K562 (cell line): ENCODE measurements at regions not wholly inside any gene's neighbourhood (a gene's known extent, or its start where the extent isn't known, plus 50 kb on each side); places are given as distances from the start of the nearest gene placed in this dataset.

Experiments
- ATAC-seq: fragments of 200-7000 bp; cut with Tn5 transposase; 3 replicates; pipeline ENCODE4 v1.9.1; 2020; ENCODE audit warnings: moderate library complexity
- BruUV-seq: library from RNA; stranded (reverse); fragments of 400-500 nt; replicated peaks from 2 replicates; lab custom pipeline; 2021; lab: Mats Ljungman, UMichigan
- CTCF ChIA-PET: fragments of 300-600 bp; formaldehyde crosslinking; extraction: SDS; loops from one replicate; lab custom pipeline; 2021; ENCODE audit warnings: low intra/inter-chr PET ratio; lab: Yijun Ruan, JAX
- POLR2A ChIA-PET: fragments of 300-600, 350-650 bp; sonication (Branson Sonifier 250); formaldehyde crosslinking; extraction: SDS; loops from one replicate; lab custom pipeline; 2021; ENCODE audit warnings: antibody characterized with exemption, inconsistent platforms; lab: Yijun Ruan, JAX
- DNase-seq, 4 experiments: peaks; one replicate each; pipeline versions ENCODE4 v3.0.0 to v3.0.0-alpha.2; 2011 to 2018; ENCODE audit warnings: low spot score in 3 of 4, mixed read lengths in 3 of 4; ENCODE audit errors: extremely low read depth in 1 of 4
- FAIRE-seq: peaks from 2 replicates; lab custom pipeline; 2011; peaks lifted over from hg19 to GRCh38; lab: Jason Lieb, UNC
- H2AFZ ChIP-seq: 2 replicates; pipeline ENCODE4 v1.6.0; 2011; ENCODE audit warnings: low read depth, low read length, control low read depth, inconsistent platforms
- H3K27ac ChIP-seq: fragments of 200-600 bp; 3 replicates; pipeline ENCODE4 v1.8.0; 2011; ENCODE audit warnings: low read depth, mild to moderate bottlenecking, control low read depth, inconsistent platforms, low read length, moderate library complexity, mixed read lengths; ENCODE audit errors: extremely low read depth
- H3K27me3 ChIP-seq, 2 experiments: fragments of 300-600 bp in 1 of 2; 2 replicates in 1 of 2; 3 replicates in 1 of 2; pipeline versions ENCODE4 v1.6.0 to v1.8.0; 2011; ENCODE audit warnings: inconsistent platforms in 2 of 2, low read length in 2 of 2, mild to moderate bottlenecking in 1 of 2, mixed read lengths in 1 of 2, moderate library complexity in 1 of 2; ENCODE audit not compliant: control insufficient read depth in 2 of 2, insufficient read depth in 2 of 2
- H3K36me3 ChIP-seq: fragments of 300-600 bp; 3 replicates; pipeline ENCODE4 v1.8.0; 2011; ENCODE audit warnings: mild to moderate bottlenecking, low read length, inconsistent platforms; ENCODE audit not compliant: control insufficient read depth, insufficient read depth
- H3K4me1 ChIP-seq, 2 experiments: fragments of 200-600 bp in 1 of 2; replicated peaks in 1 of 2; 2 replicates in 1 of 2; 3 replicates in 1 of 2; pipeline versions ENCODE4 v1.5.1 to v1.8.0; 2011; ENCODE audit warnings: inconsistent platforms in 2 of 2, low read length in 2 of 2, mild to moderate bottlenecking in 1 of 2, mixed read lengths in 1 of 2, moderate library complexity in 1 of 2; ENCODE audit not compliant: control insufficient read depth in 2 of 2, insufficient read depth in 2 of 2
- H3K4me2 ChIP-seq: 2 replicates; pipeline ENCODE4 v1.6.1; 2011; ENCODE audit warnings: low read length, control low read depth, inconsistent platforms, mixed read lengths; ENCODE audit not compliant: insufficient read depth
- H3K4me3 ChIP-seq: fragments of 200-600 bp; sonication (generic), shearing (Covaris generic); 2 replicates; pipeline ENCODE4 v1.5.1; 2016; ENCODE audit warnings: control low read depth, inconsistent platforms
- H3K79me2 ChIP-seq: fragments of 200-600 bp; 3 replicates; pipeline ENCODE4 v1.8.0; 2011; ENCODE audit warnings: low read length, inconsistent platforms; ENCODE audit not compliant: control insufficient read depth, insufficient read depth
- H3K9ac ChIP-seq, 2 experiments: 2 replicates each; pipeline versions ENCODE4 v1.6.0 to v1.6.1; 2011; ENCODE audit warnings: low read depth in 2 of 2, low read length in 2 of 2, control low read depth in 1 of 2, inconsistent platforms in 1 of 2, mild to moderate bottlenecking in 1 of 2, mixed read lengths in 1 of 2; ENCODE audit not compliant: insufficient read depth in 1 of 2
- H3K9me1 ChIP-seq: one replicate; pipeline ENCODE4 v1.6.0; 2011; ENCODE audit warnings: inconsistent platforms, mild to moderate bottlenecking, low read length, moderate library complexity; ENCODE audit not compliant: control insufficient read depth, insufficient read depth
- H3K9me3 ChIP-seq: replicated peaks from 2 replicates; pipeline ENCODE4 v1.5.1; 2011; ENCODE audit warnings: low read depth, low read length, inconsistent platforms; ENCODE audit not compliant: control insufficient read depth, insufficient read depth
- H4K20me1 ChIP-seq: replicated peaks from 2 replicates; pipeline ENCODE4 v1.6.1; 2011; ENCODE audit warnings: low read length, inconsistent platforms, mixed read lengths; ENCODE audit not compliant: control insufficient read depth, insufficient read depth
- CSDE1 ChIP-seq, 2 experiments: fragments of 450-650 bp; IDR thresholded peaks; 2 replicates each; pipeline ENCODE4 v1.6.1; 2016; ENCODE audit warnings: mild to moderate bottlenecking in 1 of 2
- HNRNPH1 ChIP-seq: fragments of 200-400 bp; formaldehyde crosslinking; optimal IDR thresholded peaks from 2 replicates; pipeline ENCODE3; 2017; ENCODE audit warnings: low read depth, mild to moderate bottlenecking, low read length, moderate library complexity
- MTF1 ChIP-seq: fragments of 250-450 bp; sonication (Bioruptor Pico); IDR thresholded peaks from 2 replicates; pipeline ENCODE4 v1.9.0; 2021; ENCODE audit warnings: moderate library complexity, mild to moderate bottlenecking, inconsistent platforms, borderline replicate concordance
- PHTF2 ChIP-seq: fragments of 250-450 bp; sonication (Bioruptor Pico); IDR thresholded peaks from 2 replicates; pipeline ENCODE4 v1.5.0; 2021; ENCODE audit warnings: mild to moderate bottlenecking
- POLR2AphosphoS5 ChIP-seq: IDR thresholded peaks from 2 replicates; pipeline ENCODE4 v1.6.1; 2011; ENCODE audit warnings: mild to moderate bottlenecking, low read depth, low read length, moderate library complexity; ENCODE audit not compliant: control insufficient read depth, insufficient read depth
- PRMT5 ChIP-seq: sonication (generic); formaldehyde crosslinking; IDR thresholded peaks from 2 replicates; pipeline ENCODE4 v1.5.0; 2020; ENCODE audit warnings: missing genetic modification reagents
- ZBTB8A ChIP-seq: fragments of 450-650 bp; IDR thresholded peaks from 2 replicates; pipeline ENCODE4 v1.6.1; 2018; ENCODE audit warnings: mild to moderate bottlenecking, moderate library complexity; ENCODE audit not compliant: partially characterized antibody
- ZFP30 ChIP-seq: fragments of 250-450 bp; sonication (Bioruptor Pico); IDR thresholded peaks from 2 replicates; pipeline ENCODE4 v1.8.0; 2022; ENCODE audit warnings: moderate library complexity, mild to moderate bottlenecking, inconsistent platforms, borderline replicate concordance
- ZNF23 ChIP-seq: fragments of 250-450 bp; sonication (Bioruptor Pico); IDR thresholded peaks from 2 replicates; pipeline ENCODE4 v1.4.0; 2020; ENCODE audit warnings: mild to moderate bottlenecking
- ZNF561 ChIP-seq: fragments of 450-650 bp; formaldehyde crosslinking; conservative IDR thresholded peaks from 2 replicates; pipeline ENCODE4 v1.4.0; 2020; ENCODE audit warnings: mild to moderate bottlenecking, moderate library complexity
- WGBS: fragments of 100-300 bp; shearing (Covaris generic); methylation state at CpG from one replicate; pipeline ENCODE4 v1.1.6; 2016; ENCODE audit warnings: low coverage, mixed read lengths; ENCODE audit not compliant: insufficient coverage; ENCODE audit errors: missing lambda C conversion rate; 5-methylcytosine and 5-hydroxymethylcytosine counted together
- in situ Hi-C: fragments of 300-500 bp; cut with MboI; formaldehyde crosslinking; loops from 4 replicates; pipeline ENCODE4 v1.15.0; 2018; ENCODE audit warnings: inconsistent platforms, mixed read lengths
- intact Hi-C: fragments of 100-400 bp; cut with micrococcal nuclease; formaldehyde crosslinking; loops from 2 replicates; pipeline ENCODE4 v1.14.2; 2022

- no peak overlapping the region for H3K4me2 ChIP-seq
- TF ChIP-seq ZNF561 (CRISPR knock-in tag) (no peak), ZFP30 (CRISPR knock-in tag) (no peak), CSDE1 (IDR thresholded peaks at IDR 0.05) (no peak), PRMT5 (no peak), ZNF23 (no peak), PHTF2 (CRISPR knock-in tag) (no peak), ZBTB8A (no peak), POLR2AphosphoS5 (no peak), HNRNPH1 (no peak), MTF1 (no peak)
- DNase-seq (no peak), ATAC-seq (no peak), FAIRE-seq (no peak)
- H3K27me3 ChIP-seq, result no peaks in the 10 kb centered on the region
- H3K36me3 ChIP-seq, result no peaks in the 10 kb centered on the region
- no peak overlapping the region for H2AFZ ChIP-seq
- H3K27ac ChIP-seq, result no peak overlapping the region
- intact Hi-C loops, result no loop called here
- no peak overlapping the region for H3K9ac ChIP-seq
- ChIA-PET POLR2A (no interaction called here), CTCF (no interaction called here)
- H3K4me3 ChIP-seq, result no peak overlapping the region
- H3K4me1 ChIP-seq, result no peaks in the 10 kb centered on the region
- no peaks in the 10 kb centered on the region for H3K79me2 ChIP-seq
- no peaks in the 10 kb centered on the region for H3K9me1 ChIP-seq
- WGBS, result 0% methylated on average over 4 of the region's 4 CpGs
- in situ Hi-C loops, result no loop called here
- H4K20me1 ChIP-seq, result no peaks in the 10 kb centered on the region
- BruUV-seq, result no TSS peak
- H3K9me3 ChIP-seq, result no peaks in the 10 kb centered on the region
Observed at GRCh38 chr5:166358127-166358830, 1933.2 kb upstream of the WWC1 start.
